Endodermal cell (in vitro differentiated cells): ENCODE measurements at regions not wholly inside any gene's neighbourhood (a gene's known extent, or its start where the extent isn't known, plus 50 kb on each side); places are given as distances from the start of the nearest gene placed in this dataset.

ENCODE experiments used
- DNase-seq: peaks from one replicate; pipeline ENCODE4 v3.0.0-alpha.2; 2017
- H3K27ac ChIP-seq: 2 replicates; pipeline ENCODE4 v1.5.1; 2013; ENCODE audit warnings: mild to moderate bottlenecking, low read depth, low read length, moderate library complexity
- H3K27me3 ChIP-seq: 2 replicates; pipeline ENCODE4 v1.6.1; 2013; ENCODE audit warnings: mild to moderate bottlenecking, low read length, moderate library complexity; ENCODE audit not compliant: insufficient read depth, control insufficient read depth, poor library complexity, severe bottlenecking
- H3K36me3 ChIP-seq: 2 replicates; pipeline ENCODE4 v1.7.0; 2013; ENCODE audit warnings: mild to moderate bottlenecking, low read length, moderate library complexity; ENCODE audit not compliant: control insufficient read depth, insufficient read depth
- H3K4me1 ChIP-seq: one replicate; pipeline ENCODE4 v1.7.0; 2013; ENCODE audit warnings: low read length; ENCODE audit not compliant: control insufficient read depth, insufficient read depth
- H3K4me3 ChIP-seq: 2 replicates; pipeline ENCODE4 v1.5.1; 2013; ENCODE audit warnings: mild to moderate bottlenecking, low read length, moderate library complexity
- H3K9ac ChIP-seq: 2 replicates; pipeline ENCODE4 v1.6.1; 2013; ENCODE audit warnings: mild to moderate bottlenecking, low read length, moderate library complexity; ENCODE audit not compliant: poor library complexity, severe bottlenecking; ENCODE audit errors: extremely low read depth
- H3K9me3 ChIP-seq: 2 replicates; pipeline ENCODE4 v1.6.1; 2013; ENCODE audit warnings: mild to moderate bottlenecking, low read length, moderate library complexity; ENCODE audit not compliant: control insufficient read depth
- H3K27ac Mint-ChIP-seq: 2 replicates; pipeline ENCODE4 v1.8.0; 2020; ENCODE audit warnings: mixed read lengths
- H3K27me3 Mint-ChIP-seq: 2 replicates; pipeline ENCODE4 v1.8.0; 2021; ENCODE audit warnings: mild to moderate bottlenecking, mixed read lengths; ENCODE audit not compliant: insufficient read depth
- H3K36me3 Mint-ChIP-seq: 2 replicates; pipeline ENCODE4 v1.8.0; 2020; ENCODE audit warnings: low read depth, mixed read lengths
- H3K4me1 Mint-ChIP-seq: 2 replicates; pipeline ENCODE4 v1.8.0; 2020; ENCODE audit warnings: mixed read lengths
- H3K4me3 Mint-ChIP-seq: 2 replicates; pipeline ENCODE4 v1.8.0; 2020; ENCODE audit warnings: mild to moderate bottlenecking, moderate library complexity, mixed read lengths
- H3K9me3 Mint-ChIP-seq: 2 replicates; pipeline ENCODE4 v1.8.0; 2020; ENCODE audit warnings: mild to moderate bottlenecking, mixed read lengths
- WGBS, 2 experiments: methylation state at CpG; one replicate each; pipeline versions ENCODE4 v1.1.5 to v1.1.7; 2013; ENCODE audit warnings: missing lambda C conversion rate in 2 of 2, mixed read lengths in 1 of 2; ENCODE audit not compliant: insufficient coverage in 1 of 2, insufficient read length in 1 of 2; 5-methylcytosine and 5-hydroxymethylcytosine counted together
- TF ChIP-seq, protein P1 (sequence below): fragments of 200-600 bp; sonication (generic); conservative IDR thresholded peaks from 2 replicates; pipeline ENCODE4 v1.5.0; 2021; ENCODE audit warnings: antibody characterized with exemption, mild to moderate bottlenecking

DNA sequence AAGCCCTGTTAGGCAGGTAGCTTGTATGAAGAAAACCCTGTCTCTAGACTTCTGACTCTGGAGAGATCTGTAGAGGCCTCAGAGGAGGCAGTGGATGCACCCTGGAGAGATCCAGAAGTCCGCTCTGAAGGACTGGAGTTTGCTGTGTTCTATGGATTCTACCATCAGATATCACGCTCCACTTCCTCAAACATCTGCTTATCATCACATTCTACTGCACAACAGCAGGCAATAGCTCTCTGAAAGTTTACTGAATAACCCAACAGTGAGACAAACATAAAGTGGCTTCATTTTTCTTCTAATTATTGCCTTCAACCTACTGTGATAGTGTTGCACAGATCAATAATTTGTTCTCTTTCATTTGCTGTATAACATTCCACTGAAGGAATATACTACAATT is 59.0 kb upstream of the OR9Q1 start:
- TF ChIP-seq, protein P1, sequence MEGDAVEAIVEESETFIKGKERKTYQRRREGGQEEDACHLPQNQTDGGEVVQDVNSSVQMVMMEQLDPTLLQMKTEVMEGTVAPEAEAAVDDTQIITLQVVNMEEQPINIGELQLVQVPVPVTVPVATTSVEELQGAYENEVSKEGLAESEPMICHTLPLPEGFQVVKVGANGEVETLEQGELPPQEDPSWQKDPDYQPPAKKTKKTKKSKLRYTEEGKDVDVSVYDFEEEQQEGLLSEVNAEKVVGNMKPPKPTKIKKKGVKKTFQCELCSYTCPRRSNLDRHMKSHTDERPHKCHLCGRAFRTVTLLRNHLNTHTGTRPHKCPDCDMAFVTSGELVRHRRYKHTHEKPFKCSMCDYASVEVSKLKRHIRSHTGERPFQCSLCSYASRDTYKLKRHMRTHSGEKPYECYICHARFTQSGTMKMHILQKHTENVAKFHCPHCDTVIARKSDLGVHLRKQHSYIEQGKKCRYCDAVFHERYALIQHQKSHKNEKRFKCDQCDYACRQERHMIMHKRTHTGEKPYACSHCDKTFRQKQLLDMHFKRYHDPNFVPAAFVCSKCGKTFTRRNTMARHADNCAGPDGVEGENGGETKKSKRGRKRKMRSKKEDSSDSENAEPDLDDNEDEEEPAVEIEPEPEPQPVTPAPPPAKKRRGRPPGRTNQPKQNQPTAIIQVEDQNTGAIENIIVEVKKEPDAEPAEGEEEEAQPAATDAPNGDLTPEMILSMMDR: no peak
- Histone ChIP-seq H3K9me3 (no peaks in the 10 kb centered on the region), H3K27me3 (no peaks in the 10 kb centered on the region), H3K4me1 (no peaks in the 10 kb centered on the region), H3K36me3 (no peaks in the 10 kb centered on the region), H3K27ac (no peak overlapping the region), H3K9ac (no peak overlapping the region), H3K4me3 (no peak overlapping the region)
- H3K27me3 Mint-ChIP-seq: peaks cover 10% of the 10 kb centered on the region
- no peak overlapping the region for H3K4me3 Mint-ChIP-seq
- 93 to 95% methylated on average over 2 of the region's 2 CpGs for WGBS, 2 experiments
- H3K27ac Mint-ChIP-seq: no peak overlapping the region
- no peaks in the 10 kb centered on the region for H3K9me3 Mint-ChIP-seq
- no peaks in the 10 kb centered on the region for H3K4me1 Mint-ChIP-seq
- H3K36me3 Mint-ChIP-seq: no peaks in the 10 kb centered on the region
- no peak for DNase-seq

DNA sequence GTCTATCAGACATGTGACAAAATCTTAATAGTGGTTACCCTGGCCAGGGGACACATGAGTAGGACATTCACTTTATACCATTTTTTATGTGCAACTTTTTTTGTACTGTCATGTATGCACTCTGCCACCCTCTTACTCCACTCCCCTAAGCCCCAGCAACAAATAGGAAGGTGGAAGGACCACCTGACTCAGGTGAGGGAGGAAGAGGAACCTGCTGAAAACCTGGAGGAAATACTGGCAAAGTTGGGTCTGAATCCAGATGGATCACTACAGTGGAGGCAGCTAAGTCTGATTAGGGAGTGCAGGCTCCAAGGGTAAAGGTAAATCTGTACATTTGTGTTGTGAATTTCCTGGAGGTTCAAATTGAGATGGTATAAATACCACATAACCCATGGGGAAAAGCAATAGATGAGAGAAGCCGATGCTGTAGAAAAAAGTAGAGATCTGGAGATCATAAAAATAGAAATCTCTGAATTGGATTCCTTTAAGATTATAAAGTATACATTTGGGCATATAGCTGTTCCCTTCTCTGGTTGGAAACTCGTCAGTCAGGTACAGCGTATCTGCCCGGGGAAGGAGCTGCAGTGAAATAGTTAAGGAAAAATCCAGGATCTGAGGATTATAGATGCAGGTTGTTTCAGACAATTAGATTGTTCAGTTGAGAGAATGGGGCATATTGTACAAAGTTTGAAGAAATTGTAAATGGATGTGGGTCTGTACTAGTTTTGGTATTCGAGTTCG is 52.2 kb upstream of the OR9Q1 start:
- H3K27me3 ChIP-seq: no peaks in the 10 kb centered on the region
- H3K9me3 Mint-ChIP-seq: peaks cover 1% of the 10 kb centered on the region
- H3K4me1 Mint-ChIP-seq: peaks cover 19% of the 10 kb centered on the region
- H3K4me1 ChIP-seq: peaks cover 7% of the 10 kb centered on the region
- peaks cover 6% of the 10 kb centered on the region for H3K27me3 Mint-ChIP-seq
- DNase-seq: no peak
- no peak overlapping the region for H3K9ac ChIP-seq
- no peak overlapping the region for H3K4me3 ChIP-seq
- no peak overlapping the region for H3K4me3 Mint-ChIP-seq
- no peak overlapping the region for H3K27ac Mint-ChIP-seq
- no peaks in the 10 kb centered on the region for H3K36me3 ChIP-seq
- 86 to 92% methylated on average over 4 to 6 of the region's 6 CpGs for WGBS, 2 experiments
- H3K36me3 Mint-ChIP-seq: no peaks in the 10 kb centered on the region
- TF ChIP-seq, protein P1: no peak
- H3K27ac ChIP-seq: no peak overlapping the region
- no peaks in the 10 kb centered on the region for H3K9me3 ChIP-seq

DNA sequence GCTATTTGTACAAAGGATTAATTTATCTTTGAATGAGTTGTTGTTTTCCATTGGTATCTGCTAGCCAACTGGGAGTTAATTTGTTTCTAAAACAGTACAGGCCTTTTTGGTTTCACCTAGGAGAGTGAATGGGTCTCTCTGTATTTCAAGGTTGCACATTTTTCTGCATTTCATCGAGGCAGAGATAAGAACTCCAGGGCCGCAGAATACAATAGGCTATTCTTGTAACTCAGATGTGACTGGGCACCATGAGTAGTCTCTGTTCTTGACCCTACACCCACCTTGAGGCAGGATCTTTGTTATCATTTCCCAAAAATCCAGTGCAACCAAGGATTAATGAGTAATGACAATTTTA is 51.7 kb upstream of the OR9Q1 start:
- TF ChIP-seq, protein P1: no peak
- 69 to 85% methylated on average over 2 of the region's 2 CpGs for WGBS, 2 experiments
- Histone ChIP-seq H3K36me3 (no peaks in the 10 kb centered on the region), H3K9ac (no peak overlapping the region), H3K4me3 (no peak overlapping the region), H3K4me1 (peaks cover 7% of the 10 kb centered on the region), H3K9me3 (no peaks in the 10 kb centered on the region), H3K27me3 (no peaks in the 10 kb centered on the region), H3K27ac (no peak overlapping the region)
- Mint-ChIP-seq H3K36me3 (no peaks in the 10 kb centered on the region), H3K4me1 (peaks cover 22% of the 10 kb centered on the region), H3K4me3 (no peak overlapping the region), H3K27me3 (peaks cover 6% of the 10 kb centered on the region), H3K27ac (no peak overlapping the region), H3K9me3 (peaks cover 1% of the 10 kb centered on the region)
- no peak for DNase-seq
